Midbrain (tissue), 1 donor: ENCODE measurements at regions not wholly inside any gene's neighbourhood (a gene's known extent, or its start where the extent isn't known, plus 50 kb on each side); places are given as distances from the start of the nearest gene placed in this dataset.
A peak's percentile ranks its signal among the peaks of the same experiment; 100 is the strongest.

Source experiments
- DNase-seq: peaks from one replicate; lab custom pipeline; 2025; lab: John Stamatoyannopoulos, UW

DNA sequence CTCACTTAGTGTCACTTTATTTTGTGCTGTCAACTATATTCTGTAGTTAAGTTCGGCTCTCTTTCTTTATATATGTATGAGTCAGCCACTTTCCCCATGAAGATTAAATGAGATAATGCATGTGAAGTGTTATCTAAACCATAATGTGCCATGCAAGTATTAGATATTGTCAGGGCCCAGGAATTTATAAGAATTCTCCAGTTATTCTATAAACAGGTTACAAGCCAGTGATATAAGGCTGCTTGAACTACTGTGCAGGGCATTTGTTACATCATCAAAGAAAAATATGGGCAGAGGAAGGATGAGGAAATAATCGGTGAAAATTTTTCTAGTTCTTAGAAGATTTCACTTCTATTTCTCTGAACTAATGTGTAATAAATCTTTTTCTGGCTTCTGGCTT lies 1049.0 kb upstream of the NR2F2 start:
- no peak for DNase-seq

DNA sequence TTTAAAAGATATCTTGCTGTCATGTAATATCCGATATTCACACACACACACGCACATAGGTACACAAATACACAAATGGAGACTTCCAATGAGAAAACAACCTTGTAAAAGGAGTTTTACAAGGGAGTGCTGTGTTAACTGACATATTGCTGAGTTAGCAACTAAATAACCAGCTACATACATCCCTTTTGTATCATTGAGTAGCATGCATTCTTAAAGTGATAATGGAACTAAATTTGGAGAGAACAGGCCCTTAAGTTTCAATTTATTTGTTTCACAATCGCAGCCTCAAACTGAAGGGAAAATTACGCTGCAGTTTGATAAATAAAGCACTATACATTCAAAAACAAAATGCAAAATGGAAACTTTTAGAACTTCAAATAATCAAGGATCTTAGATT lies 1046.0 kb upstream of the NR2F2 start:
- DNase-seq = no peak

DNA sequence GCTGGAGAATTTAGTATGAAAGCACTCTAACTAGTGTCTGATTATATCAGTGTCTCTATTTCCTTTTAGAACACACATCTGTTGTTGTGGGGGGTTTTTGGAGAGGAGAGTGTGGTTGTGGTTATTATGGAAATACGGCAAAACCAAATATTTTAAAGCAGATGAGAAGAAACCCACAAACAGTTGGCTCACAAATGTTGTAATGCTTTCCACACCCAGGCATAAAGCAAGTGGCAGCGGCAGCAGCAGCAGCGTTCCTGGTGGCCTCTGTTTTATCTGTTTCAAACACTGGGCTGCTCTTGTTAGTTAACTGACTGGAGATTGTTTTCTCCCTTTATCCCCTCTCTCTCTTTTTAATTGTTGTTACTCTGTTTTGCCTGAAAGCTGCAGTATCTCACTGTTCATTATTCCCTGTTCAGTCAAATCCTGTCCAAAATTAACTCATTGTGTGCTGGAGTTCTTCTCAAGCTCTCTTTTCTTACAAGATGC lies 1045.5 kb upstream of the NR2F2 start:
- DNase-seq = no peak

DNA sequence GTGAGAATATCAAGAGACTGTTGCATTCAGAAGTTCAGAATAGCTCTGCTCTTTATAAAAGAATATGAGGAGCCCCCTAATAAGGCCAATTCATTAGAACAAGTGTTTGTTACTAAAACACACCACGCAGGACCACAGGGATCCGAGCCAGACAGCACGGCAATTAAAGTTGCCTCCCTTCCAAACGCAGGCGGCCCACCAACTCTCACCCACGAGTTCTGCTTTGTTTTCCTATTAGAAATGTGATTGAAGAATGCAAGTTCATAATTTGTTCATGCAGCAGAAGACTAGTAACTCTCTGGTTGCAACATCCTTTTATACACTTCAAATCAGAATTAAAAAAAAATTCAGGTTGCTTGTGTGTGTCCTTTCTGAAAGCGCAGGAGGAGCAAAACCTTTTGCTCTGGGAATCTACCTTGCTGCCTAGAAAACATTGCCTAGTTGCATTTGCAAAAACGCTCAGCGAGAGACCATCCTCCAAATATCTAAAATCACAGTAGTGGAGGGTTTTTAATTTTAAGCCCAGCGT lies 1044.1 kb upstream of the NR2F2 start:
- DNase-seq = no peak

DNA sequence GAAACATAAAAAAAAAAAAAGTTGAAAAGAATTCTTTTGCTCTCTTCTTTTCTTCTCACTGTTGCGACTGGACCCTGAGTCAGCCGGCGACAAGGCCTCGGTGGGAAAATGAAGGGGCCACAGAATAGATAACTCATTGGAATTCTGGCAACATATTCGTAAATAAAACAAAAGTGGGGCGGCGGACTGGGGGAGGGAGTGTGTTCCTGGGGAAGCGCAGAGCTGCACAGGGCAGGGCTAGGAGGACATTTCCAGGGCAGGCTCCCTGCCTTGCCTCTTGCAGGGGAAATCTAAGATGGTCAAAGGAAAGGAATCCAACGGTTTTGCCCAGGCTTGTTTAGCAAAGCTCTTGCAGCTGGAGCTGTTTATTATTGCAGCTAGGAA lies 1042.8 kb upstream of the NR2F2 start:
- no peak for DNase-seq

DNA sequence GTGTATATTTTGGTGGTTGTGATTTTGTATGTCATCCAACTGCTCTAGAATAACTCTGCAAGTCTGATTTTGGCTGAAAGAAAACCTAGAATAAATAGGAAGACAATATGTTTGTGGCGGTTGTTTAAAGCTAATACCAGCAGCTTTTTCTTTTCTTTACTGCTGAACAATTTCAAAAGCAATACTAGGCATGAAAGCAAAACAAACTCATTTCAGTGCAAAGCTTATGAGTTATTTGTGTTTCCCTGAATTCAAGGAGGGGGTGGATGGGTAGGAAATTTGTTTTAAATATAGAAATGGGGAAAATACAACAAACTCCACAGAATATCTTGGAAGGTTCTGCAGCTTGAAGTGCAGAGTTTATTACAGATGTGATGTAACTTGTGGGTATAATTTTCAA lies 1041.9 kb upstream of the NR2F2 start:
- no peak for DNase-seq

DNA sequence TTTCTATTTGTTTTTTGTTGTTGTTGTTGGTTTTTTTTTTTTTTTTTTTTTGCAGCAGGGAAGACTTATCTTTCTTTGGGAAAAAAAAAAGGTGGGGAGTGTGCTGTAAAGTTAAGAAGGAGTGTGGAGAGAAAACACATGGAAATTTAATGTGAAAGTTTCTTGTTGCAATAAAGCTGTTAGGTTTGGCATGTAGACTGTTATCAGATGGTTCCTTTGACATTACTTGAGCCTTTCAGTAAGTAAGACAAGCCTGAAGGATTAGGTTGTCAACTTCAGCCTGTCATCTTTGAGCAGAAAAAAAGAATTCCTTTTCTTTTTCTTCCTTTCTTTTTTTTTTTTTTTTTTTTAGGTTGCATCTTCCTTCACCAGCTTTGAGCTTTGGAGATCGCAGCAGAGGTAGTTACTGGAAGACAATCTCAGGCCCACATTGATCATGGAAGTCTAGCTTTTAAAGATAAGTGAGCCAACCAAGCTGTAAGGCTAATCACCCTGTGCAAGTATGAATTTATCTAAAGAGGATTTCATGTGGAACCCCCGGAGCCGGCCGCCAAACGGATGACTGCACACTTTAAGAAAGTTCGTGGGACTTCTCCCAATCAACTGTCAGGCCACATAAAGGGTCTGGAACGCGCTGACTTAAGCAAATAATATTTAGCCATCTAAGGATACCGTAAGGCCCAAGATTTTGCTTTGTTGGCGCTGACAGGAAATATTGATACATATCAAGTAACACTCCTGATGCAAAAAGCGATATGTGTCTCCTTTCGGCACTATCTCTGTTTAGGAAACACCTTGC lies 1040.1 kb upstream of the NR2F2 start:
- no peak for DNase-seq

DNA sequence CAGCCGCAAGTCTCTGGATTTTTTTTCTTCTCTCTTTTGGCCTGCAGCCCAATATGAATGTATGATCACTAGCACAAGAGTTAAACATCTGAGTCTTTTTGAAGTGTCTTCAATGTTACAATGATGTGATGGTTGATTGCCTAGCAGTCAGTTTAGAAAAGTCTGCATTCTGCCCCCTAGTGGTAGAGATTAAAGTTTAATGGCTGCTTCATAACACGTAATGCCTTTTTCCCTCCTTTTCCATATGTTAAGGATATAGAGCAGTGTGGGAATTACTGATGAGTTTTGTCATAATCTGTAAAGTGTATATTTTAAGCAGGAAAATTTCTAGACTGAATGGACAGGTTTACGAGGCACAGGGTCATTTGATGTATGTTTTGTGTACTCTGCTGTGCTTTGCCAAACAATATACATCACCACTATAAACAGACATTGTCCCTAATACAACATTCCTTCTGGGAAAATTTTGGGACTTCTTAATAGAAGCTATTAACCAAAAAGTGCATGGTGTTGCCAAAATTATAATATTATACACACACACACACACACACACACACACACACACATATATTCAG lies 1038.5 kb upstream of the NR2F2 start:
- DNase-seq = peak; percentile 51

DNA sequence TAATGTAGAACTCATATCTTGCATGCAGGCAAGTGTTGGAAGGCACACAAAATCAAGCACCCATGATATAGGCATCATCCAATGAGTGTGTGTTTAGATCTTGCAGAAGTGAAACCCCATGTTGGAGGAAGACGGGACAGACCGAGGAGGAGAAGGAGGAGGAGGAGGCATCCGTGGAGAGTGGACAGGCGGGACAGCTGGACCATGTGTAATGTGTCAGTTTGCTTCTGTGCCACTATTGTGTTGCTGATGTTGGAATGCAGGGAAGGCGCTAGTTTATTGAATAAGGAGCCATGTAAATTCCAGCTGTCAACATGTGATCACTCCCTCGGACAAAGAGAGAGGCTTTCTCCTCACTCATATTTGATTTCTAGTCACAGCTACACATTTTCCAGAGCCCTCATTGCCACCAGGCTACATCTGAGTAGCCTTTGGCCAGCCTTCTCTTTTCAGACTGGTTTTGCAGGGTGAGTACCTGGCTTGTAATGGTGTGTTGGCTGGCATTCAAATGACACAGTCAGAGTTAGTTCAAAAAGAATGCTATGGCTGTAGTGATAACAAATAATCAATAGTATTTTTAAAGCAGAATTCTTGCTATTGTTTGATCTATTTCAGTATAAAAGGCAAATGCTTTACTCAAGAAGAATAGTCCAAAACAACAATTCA lies 1037.6 kb upstream of the NR2F2 start:
- DNase-seq = no peak

DNA sequence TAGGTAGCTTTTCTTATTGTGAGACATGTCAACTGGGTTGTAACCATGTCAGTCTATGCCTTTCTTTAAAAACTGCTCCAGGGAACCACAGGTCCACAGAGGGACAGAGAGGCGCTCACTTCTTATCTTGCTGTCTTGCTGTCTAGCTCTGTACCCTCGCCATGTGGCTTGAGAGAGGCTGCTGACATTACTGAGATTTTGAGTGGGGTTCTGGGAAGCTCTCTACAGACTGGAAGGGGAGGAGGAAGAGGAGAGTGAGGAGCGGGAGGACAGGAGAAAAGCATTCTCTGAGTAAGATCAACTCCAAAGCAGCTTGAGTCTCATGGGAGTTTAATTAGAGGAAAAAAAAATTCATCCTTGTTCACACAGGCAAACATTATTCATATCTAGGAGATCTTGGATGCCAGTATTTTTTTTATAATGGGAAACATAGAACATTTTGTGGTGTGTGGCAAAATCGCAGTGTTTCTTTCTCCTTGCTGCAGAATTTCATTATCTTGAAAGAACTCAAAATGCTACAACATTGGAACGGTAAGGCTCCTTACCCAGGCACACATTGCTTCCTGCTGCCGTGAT lies 1037.0 kb upstream of the NR2F2 start:
- DNase-seq = no peak

DNA sequence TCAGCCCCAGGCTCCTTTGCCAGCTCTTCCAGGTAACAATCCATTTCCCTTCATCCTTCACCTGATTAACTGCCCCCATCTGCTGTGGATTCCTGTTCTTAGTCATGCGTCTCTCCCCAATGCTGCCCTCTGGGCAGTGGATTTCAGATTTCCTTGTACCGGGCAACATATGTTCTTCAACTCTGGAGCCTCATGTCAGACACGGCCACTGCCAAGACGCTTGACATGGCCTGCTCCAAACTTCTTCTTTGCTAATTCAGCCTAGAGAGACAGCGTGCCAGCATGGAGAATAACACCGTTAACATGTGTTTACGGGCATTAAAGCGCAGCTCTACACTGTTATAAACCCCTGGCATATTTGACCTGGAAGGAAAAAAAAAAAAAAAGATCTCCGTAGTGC lies 1035.1 kb upstream of the NR2F2 start:
- DNase-seq = no peak

DNA sequence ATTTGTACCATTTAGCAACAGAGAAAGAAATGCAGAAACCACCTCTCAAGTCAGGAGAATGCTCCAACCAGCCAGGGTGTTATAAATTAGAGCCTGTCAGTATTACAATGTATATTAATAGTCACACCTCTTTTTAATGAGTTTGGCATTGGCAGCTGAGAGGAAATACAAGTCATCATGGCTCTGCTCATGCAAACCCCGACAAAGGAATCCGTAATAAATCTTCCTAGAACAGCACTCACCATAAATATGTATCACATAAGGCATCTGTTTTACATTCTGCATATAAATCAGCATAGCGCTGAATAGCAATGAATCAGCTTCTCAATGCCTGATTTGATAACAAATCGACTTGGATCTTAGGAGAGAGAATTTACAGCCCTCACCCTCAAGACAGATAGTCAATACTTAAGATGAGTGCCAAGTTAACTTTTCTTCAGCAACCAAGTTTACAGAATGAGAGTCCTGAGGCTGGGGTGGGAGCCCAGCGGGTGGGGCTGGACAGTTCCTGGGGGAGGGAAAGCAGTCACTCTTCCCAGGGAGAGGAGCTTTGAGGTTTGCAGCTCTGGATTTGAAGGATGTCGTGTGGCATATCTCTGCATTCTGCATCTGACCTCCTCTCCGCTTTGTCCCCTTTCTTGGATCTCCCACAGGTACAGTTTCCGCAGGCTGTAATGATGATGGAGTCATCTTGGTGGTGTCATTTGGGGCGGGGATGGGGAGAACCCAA lies 1034.4 kb upstream of the NR2F2 start:
- no peak for DNase-seq

DNA sequence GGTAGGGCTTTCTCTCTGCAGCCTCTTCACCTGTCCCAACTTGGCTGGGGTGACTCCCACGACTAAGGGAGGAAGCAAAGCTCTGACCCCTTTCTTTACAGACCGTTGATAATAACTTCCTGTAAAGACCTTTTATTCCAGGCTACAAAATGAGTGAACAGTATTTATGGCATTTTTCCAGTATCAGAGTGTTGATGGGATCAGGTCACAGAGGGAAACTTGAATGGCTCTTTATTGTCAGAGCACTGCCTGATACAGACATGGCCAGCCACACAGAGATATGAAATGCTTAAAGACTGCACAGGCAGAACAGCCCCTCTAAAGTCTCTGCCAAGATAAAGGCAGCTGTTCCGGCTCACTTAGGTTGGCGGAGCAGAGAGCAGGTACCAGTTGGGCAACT lies 1033.9 kb upstream of the NR2F2 start:
- DNase-seq = no peak

DNA sequence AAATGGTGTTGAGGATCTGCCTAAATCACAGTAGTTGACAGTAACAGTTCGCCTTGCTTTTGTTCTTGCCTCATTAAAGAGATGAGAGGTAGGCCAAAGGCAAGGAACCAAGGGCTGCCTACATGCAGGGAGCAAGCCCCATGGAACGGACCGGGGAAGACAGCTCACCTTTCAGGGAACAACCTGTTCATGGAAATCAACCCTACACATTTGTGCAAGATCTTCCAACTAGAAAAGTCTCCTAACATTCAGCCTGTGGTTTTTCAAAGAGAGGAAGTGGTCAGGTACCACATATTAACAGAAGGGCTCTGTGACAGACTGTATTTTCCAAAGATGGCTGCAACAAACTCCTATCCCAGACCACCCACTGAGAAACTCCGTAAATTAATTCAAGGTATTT lies 1031.8 kb upstream of the NR2F2 start:
- no peak for DNase-seq

DNA sequence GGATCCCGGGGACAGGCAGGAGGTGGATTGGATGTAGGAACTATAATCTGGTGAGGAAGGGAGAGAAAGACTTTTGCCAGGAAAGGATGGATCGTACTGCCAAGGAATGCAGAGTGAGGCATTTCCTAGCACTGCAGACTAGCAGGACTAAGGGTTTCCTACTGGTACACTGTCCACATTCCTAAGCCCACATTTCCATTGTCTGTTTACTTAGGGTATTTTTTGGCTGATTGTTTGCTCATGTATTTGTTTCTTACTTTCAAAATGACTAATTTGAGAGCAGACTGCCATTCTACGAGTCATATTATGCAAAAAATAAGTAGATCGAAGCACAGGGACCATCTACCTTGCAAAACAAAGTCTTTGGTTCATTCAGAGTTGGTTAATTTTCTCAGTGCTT lies 1029.5 kb upstream of the NR2F2 start:
- no peak for DNase-seq

DNA sequence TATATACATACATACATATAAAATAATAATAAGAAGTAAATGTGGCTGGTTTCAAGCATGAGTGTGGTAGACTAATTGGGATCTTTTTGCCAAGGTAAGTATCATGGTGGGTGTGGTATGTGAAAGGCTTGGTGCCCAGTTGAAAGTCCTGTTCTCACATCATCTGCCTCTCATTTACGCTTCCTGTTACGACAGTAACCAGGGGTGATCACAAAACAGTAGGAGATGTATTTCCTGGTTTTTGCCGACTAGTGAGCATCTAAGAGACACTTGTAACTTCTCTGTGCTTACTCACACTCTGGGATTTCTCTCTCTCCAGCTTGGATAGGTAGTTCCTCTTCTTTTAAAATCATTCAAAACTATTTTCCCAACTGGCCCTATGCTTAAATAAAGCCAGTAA lies 1028.3 kb upstream of the NR2F2 start:
- no peak for DNase-seq

DNA sequence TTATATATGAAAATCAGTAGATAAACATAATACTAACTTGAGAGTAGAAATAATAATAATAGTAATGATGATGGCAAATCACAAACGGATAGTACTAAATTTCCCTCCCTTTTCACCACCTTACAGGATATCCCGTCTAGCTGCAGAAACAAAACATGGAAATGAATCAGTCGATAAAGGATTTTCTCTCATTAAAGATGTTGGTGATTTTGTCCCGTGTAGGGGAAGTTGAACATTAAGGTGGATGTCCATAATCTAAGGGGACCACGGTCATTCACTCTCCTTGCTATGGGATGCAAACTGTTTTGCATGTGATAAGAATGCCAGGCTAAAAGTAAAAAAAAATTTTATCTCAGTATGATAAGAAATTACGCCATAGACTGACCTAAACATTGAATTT lies 1027.7 kb upstream of the NR2F2 start:
- DNase-seq = no peak

DNA sequence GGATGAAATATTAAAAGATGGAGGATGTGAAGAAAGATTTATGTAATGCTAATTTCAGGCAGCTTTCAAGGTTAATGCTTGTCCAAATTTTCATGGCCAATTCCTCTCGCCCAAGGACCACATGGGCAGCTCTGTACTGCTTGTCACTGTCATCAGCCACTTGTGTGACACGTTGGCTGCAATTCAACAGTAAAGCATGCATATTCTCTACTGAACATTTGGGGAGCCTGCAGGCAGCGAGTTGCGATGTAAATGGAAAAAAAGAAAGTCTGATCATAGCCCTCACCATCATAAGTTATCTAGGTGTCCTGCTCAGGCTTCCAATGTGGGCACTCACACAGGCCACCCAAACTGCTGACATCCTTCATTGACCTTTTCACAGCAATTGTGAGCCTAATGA lies 1026.8 kb upstream of the NR2F2 start:
- no peak for DNase-seq

DNA sequence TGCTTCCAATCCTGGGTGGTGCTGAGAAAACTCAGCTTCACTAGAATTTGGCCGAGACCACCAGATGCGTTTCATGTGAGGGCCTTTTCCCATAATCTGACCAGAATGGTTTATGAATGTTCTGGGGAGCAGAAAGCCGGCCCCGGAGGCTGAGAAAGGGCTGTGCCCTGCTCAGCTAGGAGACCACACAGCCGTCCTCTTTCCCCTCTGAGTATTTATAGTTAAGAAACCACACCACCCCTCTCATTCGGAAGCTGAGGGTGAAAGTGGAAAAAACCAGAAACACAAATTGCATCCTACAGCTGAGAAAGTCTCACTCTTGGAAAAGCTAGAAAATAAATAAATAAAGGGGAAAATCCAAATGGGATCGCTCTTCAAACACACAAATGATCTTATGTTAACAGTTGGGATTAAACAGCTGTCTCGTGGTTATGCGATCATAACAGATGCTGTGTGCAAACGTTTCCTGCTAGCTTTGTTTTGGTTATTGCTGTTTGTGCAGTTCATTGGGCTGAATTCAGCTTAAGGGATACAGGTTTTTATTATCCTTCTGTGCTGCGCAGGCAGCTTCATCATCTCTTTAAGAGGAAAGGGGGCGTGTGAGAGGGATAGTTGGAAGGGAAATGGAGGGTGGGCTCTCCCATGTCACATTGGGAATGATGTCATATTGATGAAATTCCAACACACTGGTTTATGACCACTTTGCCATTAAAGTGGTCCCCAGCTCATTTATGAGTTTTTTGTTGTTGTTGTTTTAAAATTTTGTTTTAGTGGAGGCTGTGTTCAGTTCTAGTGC lies 1026.2 kb upstream of the NR2F2 start:
- DNase-seq = no peak

DNA sequence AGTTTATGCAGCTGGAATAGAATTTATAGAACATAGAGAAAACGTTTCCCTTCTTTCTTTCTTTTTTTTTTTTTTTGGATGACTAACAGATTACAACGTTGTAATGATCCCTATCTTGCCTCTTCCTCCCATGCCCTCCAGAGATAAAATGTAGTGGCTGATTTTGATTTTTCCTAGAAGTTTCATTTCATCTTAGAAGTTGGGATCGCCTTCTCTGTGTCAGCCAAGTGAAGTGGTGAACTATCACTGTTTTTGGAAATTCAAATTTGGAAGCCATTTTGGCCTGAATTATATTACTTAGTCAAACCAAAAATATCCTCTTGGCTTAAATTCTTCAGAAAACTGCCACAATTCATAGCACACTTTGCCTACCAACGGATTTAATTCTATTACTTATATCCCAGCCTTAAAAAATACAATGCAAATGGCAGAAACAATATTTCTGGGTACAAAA lies 1025.5 kb upstream of the NR2F2 start:
- no peak for DNase-seq

DNA sequence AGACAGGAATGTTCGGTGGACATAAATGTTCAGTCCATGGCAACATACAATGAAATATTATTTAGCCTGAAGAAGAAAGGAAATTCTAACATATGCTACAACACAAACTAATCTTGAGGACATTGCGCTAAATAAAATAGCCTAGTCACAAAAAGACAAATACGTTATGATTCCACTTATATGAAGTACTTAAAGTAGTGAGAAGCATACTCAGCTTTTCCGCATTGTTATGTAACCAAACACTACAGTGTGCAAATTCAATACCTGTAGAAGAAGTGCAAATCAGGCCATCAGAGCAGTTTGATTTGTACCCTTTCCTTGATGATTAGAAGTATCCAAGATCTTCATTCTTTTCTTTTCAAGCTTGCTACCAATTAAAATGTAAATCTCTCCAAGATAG lies 1023.4 kb upstream of the NR2F2 start:
- no peak for DNase-seq
